GM21717 (cell line): ENCODE measurements at regions not wholly inside any gene's neighbourhood (a gene's known extent, or its start where the extent isn't known, plus 50 kb on each side); places are given as distances from the start of the nearest gene placed in this dataset.
"Not testable (repeated sequence)": the region's sequence is repeated elsewhere in the genome, so short reads cannot be mapped to it uniquely, and the experiment has no call there.

Experiments used
- ATAC-seq: cut with Tn5 transposase; IDR thresholded peaks from one replicate; pipeline ENCODE4 v1.9.1; 2021; ENCODE audit warnings: mild to moderate bottlenecking, moderate library complexity; ENCODE audit not compliant: unreplicated experiment

DNA sequence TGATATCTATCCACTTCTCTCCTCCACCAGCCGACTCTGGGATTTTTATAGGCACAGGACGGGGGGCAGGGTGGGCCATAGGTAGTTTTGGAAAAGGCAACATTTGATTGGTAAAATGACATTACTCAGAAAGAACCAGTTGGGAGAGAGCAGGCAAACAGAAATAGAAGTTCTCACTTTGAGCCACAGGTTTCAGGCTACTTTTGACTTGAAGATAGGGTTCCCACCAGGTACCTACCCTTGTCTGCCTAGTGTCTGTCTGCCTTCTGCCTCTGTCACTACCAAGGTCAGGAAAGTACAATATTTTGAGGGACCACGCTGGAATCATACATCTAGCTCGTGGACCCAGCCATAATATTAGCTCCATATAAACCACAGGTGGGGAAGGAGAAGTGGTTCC, 412.9 kb upstream of the GRM7 start:
- ATAC-seq = no peak

GRCh38 chr3:6449099-6449498, 411.8 kb upstream of the GRM7 start:
- ATAC-seq = no peak

- ATAC-seq = no peak
Measured at GRCh38 chr3:6452974-6453373, 407.9 kb upstream of the GRM7 start.

GRCh38 chr3:6455031-6455430, 405.9 kb upstream of the GRM7 start:
- ATAC-seq = no peak

DNA sequence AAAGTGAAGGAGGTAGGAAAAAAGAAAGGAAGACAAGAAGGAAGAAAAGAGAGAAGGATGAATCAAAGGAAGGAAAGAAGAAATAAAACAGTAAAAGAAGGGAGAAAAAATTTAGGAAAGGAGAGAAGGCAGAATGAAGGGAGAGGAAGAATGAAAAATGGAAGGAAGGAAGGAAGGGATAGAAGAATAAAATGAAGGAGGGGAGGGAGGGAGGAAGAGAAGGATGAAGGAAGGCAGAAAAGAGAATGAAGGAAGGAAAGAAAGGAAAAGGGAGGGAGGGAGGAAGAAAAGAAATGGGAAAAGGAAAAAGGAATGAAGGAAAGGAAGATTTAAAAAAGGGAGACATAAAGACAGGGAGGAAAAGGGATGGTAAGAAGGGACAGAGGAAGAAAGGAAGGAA, 393.7 kb upstream of the GRM7 start:
- ATAC-seq = no peak

- ATAC-seq = no peak
Measured at GRCh38 chr3:6468589-6468988, 392.3 kb upstream of the GRM7 start.

- ATAC-seq = no peak
Measured at GRCh38 chr3:6471744-6472143, 389.2 kb upstream of the GRM7 start.

DNA sequence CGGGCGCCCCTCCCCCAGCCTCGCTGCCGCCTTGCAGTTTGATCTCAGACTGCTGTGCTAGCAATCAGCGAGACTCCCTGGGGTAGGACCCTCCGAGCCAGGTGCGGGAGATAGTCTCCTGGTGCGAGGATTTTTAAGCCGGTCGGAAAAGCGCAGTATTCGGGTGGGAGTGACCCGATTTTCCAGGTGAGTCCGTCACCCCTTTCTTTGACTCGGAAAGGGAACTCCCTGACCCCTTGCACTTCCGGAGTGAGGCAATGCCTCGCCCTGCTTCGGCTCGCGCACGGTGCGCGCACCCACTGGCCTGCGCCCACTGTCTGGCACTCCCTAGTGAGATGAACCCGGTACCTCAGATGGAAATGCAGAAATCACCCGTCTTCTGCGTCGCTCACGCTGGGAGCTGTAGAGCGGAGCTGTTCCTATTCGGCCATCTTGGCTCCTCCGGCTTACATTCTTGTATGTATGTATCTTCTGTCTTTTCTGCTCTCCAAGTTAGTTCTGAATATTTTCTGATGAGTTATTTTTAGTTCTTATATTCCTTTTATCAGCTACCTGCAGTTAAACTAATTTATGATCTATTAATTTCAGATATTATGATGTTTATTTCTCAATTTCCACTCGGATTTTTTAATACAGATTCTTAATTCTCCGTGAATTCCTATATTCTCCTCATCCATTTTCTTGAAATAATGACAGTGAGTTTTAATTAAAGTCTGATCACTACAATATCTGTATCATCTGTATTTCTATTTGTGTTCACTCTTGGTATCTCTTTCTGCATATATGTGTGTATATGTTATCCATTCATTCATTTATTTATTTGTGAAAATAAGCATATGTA, 370.2 kb upstream of the GRM7 start:
- ATAC-seq = not testable (repeated sequence)

GRCh38 chr3:6491768-6492167, 369.1 kb upstream of the GRM7 start:
- no peak for ATAC-seq

GRCh38 chr3:6492306-6492705, 368.6 kb upstream of the GRM7 start:
- no peak for ATAC-seq

DNA sequence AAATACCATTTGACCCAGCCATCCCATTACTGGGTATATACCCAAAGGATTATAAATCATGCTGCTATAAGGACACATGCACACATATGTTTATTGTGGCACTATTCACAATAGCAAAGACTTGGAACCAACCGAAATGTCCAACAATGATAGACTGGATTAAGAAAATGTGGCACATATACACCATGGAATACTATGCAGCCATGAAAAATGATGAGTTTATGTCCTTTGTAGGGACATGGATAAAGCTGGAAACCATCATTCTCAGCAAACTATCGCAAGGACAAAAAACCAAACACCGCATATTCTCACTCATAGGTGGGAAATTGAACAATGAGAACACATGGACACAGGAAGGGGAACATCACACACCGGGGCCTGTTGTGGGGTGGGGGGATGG, 362.0 kb upstream of the GRM7 start:
- ATAC-seq = not testable (repeated sequence)

DNA sequence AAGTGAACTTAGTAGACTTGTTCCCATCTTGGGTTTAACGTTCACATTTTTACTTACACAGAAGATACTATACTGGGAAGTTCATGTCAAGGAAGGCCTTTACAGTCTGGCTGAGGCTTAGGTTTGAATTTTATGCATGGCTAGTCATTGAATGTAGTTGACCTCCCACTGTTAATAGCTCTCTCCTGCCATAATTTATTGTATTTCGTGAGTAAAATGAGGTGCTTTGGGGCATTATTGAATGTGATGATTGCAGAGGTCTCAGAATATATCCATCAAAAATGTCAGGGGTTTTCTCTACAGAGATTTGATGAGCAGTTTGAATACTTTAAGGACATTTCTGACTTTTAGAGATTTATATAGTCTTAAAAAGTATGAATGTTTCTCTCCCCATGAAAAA, 356.6 kb upstream of the GRM7 start:
- no peak for ATAC-seq

- no peak for ATAC-seq
Measured at GRCh38 chr3:6504834-6505233, 356.1 kb upstream of the GRM7 start.

GRCh38 chr3:6508410-6508759, 352.5 kb upstream of the GRM7 start:
- ATAC-seq = no peak

- ATAC-seq = no peak
Measured at GRCh38 chr3:6509576-6509975, 351.3 kb upstream of the GRM7 start.

- no peak for ATAC-seq
Measured at GRCh38 chr3:6510713-6511112, 350.2 kb upstream of the GRM7 start.

DNA sequence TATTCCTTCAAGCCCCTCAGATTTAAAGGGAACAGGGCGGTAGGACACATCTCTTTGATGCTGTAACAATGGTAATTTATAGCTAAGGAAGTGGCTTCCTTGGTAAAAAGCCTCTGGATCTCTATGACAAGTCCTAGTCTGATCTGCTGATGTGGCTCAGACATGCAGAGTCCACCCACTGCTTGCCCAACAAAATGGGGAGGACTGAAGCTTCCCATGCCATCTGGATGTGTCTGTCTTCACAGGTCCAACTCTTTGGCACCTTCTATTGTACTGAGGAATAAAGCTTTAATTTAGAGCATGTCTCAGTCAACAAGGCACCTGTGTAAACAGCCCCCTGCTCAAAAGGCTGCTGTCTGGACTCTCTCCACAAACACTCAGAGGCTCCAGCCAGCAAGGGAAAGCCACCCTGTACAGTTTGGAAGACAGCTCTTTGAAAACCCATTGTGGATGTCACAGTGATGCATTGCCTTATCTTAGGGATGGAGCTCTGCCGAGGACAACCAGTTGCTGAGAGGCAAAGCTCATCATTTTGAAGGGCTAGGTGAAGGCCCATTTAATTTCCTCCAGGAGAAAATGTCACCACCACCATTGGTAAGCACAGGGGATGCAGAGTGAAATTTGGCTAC, 348.6 kb upstream of the GRM7 start:
- no peak for ATAC-seq

DNA sequence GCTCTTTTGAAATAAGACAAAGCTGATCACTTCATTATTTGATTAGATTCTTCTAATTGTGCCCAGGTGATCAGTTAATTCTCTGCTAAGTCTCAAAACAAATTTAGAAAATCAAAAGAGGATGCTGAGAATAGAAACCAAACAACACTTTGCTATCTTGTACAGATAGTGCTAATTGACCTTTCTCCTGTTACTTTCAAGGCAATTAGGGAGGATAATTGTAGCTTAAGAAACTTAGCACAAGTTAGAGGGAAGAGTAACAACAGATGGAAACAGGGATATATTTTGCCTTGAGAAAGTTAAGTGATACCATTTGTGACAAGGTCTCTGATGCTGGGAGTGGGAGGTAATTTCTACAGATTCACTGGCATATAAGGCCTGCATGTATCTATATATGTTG, 344.8 kb upstream of the GRM7 start:
- ATAC-seq = no peak

GRCh38 chr3:6516694-6517093, 344.2 kb upstream of the GRM7 start:
- ATAC-seq = no peak

- no peak for ATAC-seq
Measured at GRCh38 chr3:6518709-6519345, 342.1 kb upstream of the GRM7 start.

DNA sequence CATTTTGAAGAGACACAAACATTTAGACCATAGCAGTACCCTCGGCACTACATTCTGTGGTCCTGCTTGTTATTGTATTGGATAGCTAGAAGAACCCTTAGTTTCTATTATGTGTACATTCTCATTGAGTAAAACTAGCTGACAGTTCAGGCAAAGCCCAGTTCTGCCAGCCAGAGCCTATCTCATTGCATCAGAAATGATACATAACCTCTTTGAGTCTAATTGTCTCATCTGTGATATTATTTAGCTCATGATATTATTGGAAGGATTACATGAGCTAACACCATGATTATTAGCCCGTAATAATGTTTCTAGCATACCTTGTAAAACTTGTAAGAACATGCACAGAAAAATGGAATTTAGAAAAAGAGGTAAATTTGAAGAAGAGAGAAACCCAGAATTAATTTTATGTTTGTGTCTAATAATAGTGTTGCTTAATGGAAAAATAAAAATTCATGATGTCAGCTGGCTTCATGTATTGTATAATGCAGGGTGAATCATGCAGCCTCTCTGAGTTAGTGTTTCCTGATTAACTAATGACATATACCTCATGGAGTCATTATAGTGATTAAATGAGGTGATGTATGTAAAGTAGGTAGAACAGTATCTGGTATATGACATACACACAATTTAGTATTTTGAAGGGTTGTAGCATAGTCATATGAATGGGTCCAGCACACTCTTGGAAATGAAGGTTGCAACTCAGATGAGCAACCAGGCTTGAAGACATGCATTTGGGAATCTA, 339.4 kb upstream of the GRM7 start:
- no peak for ATAC-seq

- no peak for ATAC-seq
Measured at GRCh38 chr3:6522191-6522590, 338.7 kb upstream of the GRM7 start.
